OCI-LY1 (cell line): ENCODE measurements at regions not wholly inside any gene's neighbourhood (a gene's known extent, or its start where the extent isn't known, plus 50 kb on each side); places are given as distances from the start of the nearest gene placed in this dataset.

Source experiments
- EZH2 ChIP-seq: fragments of 200-600 bp; sonication (generic), shearing (Covaris generic); IDR thresholded peaks from 2 replicates; pipeline ENCODE4 v1.8.0; 2017; ENCODE audit warnings: borderline replicate concordance, mixed run types, mild to moderate bottlenecking, antibody characterized with exemption, low read length, moderate library complexity, mixed read lengths
- TF ChIP-seq, protein P1 (sequence below): fragments of 200-600 bp; sonication (generic), shearing (Covaris generic); IDR thresholded peaks from 2 replicates; pipeline ENCODE4 v1.5.1; 2017; ENCODE audit warnings: mild to moderate bottlenecking, antibody characterized with exemption, low read length, moderate library complexity, mixed read lengths

DNA sequence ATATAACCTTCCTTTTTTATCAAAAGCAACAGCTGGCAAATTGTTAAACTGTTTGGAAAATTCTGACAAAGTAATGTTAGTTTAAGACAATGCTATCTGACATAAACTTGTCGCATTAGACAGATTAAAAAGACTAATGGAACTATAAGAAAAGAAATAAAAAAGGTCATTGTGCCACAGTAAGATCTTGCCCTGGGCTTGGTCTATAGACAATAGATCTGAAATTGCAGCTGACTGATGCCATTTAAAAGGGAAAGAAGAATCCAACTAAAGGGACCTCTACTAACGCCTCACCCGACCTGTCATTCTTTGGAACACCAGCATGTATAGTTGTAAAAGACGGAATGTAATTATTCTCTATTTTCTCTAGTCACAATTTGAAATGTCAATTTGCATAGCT is 644.4 kb upstream of the GRAMD2B start:
- TF ChIP-seq, protein P1, sequence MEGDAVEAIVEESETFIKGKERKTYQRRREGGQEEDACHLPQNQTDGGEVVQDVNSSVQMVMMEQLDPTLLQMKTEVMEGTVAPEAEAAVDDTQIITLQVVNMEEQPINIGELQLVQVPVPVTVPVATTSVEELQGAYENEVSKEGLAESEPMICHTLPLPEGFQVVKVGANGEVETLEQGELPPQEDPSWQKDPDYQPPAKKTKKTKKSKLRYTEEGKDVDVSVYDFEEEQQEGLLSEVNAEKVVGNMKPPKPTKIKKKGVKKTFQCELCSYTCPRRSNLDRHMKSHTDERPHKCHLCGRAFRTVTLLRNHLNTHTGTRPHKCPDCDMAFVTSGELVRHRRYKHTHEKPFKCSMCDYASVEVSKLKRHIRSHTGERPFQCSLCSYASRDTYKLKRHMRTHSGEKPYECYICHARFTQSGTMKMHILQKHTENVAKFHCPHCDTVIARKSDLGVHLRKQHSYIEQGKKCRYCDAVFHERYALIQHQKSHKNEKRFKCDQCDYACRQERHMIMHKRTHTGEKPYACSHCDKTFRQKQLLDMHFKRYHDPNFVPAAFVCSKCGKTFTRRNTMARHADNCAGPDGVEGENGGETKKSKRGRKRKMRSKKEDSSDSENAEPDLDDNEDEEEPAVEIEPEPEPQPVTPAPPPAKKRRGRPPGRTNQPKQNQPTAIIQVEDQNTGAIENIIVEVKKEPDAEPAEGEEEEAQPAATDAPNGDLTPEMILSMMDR: no peak
- no peak for TF ChIP-seq EZH2
